Activated CD8-positive, alpha-beta T cell treated with anti-CD3 and anti-CD28 coated beads for 36 hours (primary cell): ENCODE measurements at regions not wholly inside any gene's neighbourhood (a gene's known extent, or its start where the extent isn't known, plus 50 kb on each side); places are given as distances from the start of the nearest gene placed in this dataset.

Experiments used
- ATAC-seq: fragments of 200-7000 bp; cut with Tn5 transposase; one replicate; pipeline ENCODE4 v1.10.0; 2021; ENCODE audit warnings: mild to moderate bottlenecking, moderate library complexity
- CTCF ChIA-PET: fragments of 350-600 bp; sonication (Branson Sonifier 250); formaldehyde crosslinking; loops from one replicate; lab custom pipeline; 2021; ENCODE audit warnings: antibody characterized with exemption; lab: Charles Lee
- POLR2A ChIA-PET: fragments of 350-600 bp; sonication (Branson Sonifier 250); formaldehyde crosslinking; loops from one replicate; lab custom pipeline; 2021; ENCODE audit warnings: antibody characterized with exemption; lab: Charles Lee
- DNase-seq: peaks from one replicate; pipeline ENCODE4 v3.0.0-alpha.2; 2020
- H3K27ac Mint-ChIP-seq: one replicate; pipeline ENCODE4 v1.8.0; 2021; ENCODE audit warnings: mild to moderate bottlenecking, mixed read lengths
- H3K27me3 Mint-ChIP-seq: one replicate; pipeline ENCODE4 v1.8.0; 2021; ENCODE audit warnings: mixed read lengths
- H3K36me3 Mint-ChIP-seq: one replicate; pipeline ENCODE4 v1.8.0; 2021; ENCODE audit warnings: low read depth, mixed read lengths
- H3K4me1 Mint-ChIP-seq: one replicate; pipeline ENCODE4 v1.8.0; 2021; ENCODE audit warnings: low read depth, mixed read lengths
- H3K4me3 Mint-ChIP-seq: one replicate; pipeline ENCODE4 v1.8.0; 2021; ENCODE audit warnings: mild to moderate bottlenecking, moderate library complexity, mixed read lengths
- H3K9me3 Mint-ChIP-seq: one replicate; pipeline ENCODE4 v1.8.0; 2021; ENCODE audit warnings: mixed read lengths
- CTCF ChIP-seq: fragments of 200-600 bp; IDR thresholded peaks from one replicate; pipeline ENCODE4 v1.8.0; 2022; ENCODE audit warnings: antibody characterized with exemption, mild to moderate bottlenecking
- intact Hi-C: fragments of 100-400 bp; cut with micrococcal nuclease; formaldehyde crosslinking; loops from one replicate; pipeline ENCODE4 v1.10.0; 2022

DNA sequence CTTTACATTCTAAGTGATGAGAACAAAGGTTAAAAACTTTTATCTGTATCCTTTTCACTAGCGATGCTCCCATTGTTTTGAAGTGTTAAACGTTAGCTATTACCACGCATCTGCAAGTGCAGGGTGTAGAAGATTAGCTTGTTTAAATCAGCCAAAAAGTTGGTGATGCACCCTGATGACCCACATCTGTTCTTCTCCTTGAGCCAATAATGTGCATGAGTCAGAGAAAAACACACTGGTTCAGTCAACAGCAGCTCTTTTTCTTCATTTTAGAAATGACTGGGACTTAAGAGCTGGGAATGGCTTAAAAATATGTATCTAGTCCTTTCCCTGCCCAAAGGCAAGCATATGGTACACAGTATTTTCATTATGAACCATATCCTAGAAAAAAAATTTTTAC lies 323.5 kb upstream of the PDE3A start:
- ChIA-PET POLR2A (no interaction called here), CTCF (no interaction called here)
- ATAC-seq = no peak
- Mint-ChIP-seq H3K9me3 (no peaks in the 10 kb centered on the region), H3K27me3 (no peaks in the 10 kb centered on the region), H3K36me3 (no peaks in the 10 kb centered on the region), H3K27ac (no peak overlapping the region), H3K4me3 (no peak overlapping the region), H3K4me1 (no peaks in the 10 kb centered on the region)
- intact Hi-C loops = no loop called here
- DNase-seq = no peak
- TF ChIP-seq CTCF = no peak

- H3K36me3 Mint-ChIP-seq = no peaks in the 10 kb centered on the region
- ChIA-PET POLR2A (no interaction called here), CTCF (no interaction called here)
- no peak overlapping the region for H3K4me3 Mint-ChIP-seq
- no peaks in the 10 kb centered on the region for H3K9me3 Mint-ChIP-seq
- intact Hi-C loops = no loop called here
- no peak overlapping the region for H3K27ac Mint-ChIP-seq
- DNase-seq (no peak), ATAC-seq (no peak)
- no peak for TF ChIP-seq CTCF
- no peaks in the 10 kb centered on the region for H3K27me3 Mint-ChIP-seq
- no peaks in the 10 kb centered on the region for H3K4me1 Mint-ChIP-seq
Observed at GRCh38 chr12:20047901-20048300, 320.4 kb upstream of the PDE3A start.

- DNase-seq (no peak), ATAC-seq (no peak)
- Mint-ChIP-seq H3K4me3 (no peak overlapping the region), H3K27me3 (peaks cover 1% of the 10 kb centered on the region), H3K36me3 (no peaks in the 10 kb centered on the region), H3K27ac (no peak overlapping the region), H3K4me1 (no peaks in the 10 kb centered on the region), H3K9me3 (no peaks in the 10 kb centered on the region)
- CTCF ChIA-PET = no interaction called here
- TF ChIP-seq CTCF = no peak
- intact Hi-C loops = no loop called here
- POLR2A ChIA-PET = no interaction called here
Observed at GRCh38 chr12:20050221-20050620, 318.1 kb upstream of the PDE3A start.

- ChIA-PET CTCF (no interaction called here), POLR2A (no interaction called here)
- no peak overlapping the region for H3K4me3 Mint-ChIP-seq
- H3K27ac Mint-ChIP-seq = no peak overlapping the region
- DNase-seq (no peak), ATAC-seq (no peak)
- H3K36me3 Mint-ChIP-seq = no peaks in the 10 kb centered on the region
- no peak for TF ChIP-seq CTCF
- peaks cover 1% of the 10 kb centered on the region for H3K27me3 Mint-ChIP-seq
- H3K9me3 Mint-ChIP-seq = no peaks in the 10 kb centered on the region
- intact Hi-C loops = no loop called here
- no peaks in the 10 kb centered on the region for H3K4me1 Mint-ChIP-seq
Observed at GRCh38 chr12:20053782-20054181, 314.6 kb upstream of the PDE3A start.

GRCh38 chr12:20055856-20056255 lies 312.5 kb upstream of the PDE3A start:
- intact Hi-C loops = no loop called here
- no peak overlapping the region for H3K4me3 Mint-ChIP-seq
- H3K27ac Mint-ChIP-seq = no peak overlapping the region
- CTCF ChIA-PET = no interaction called here
- H3K27me3 Mint-ChIP-seq = peaks cover 1% of the 10 kb centered on the region
- H3K4me1 Mint-ChIP-seq = no peaks in the 10 kb centered on the region
- no peak for TF ChIP-seq CTCF
- DNase-seq (no peak), ATAC-seq (no peak)
- H3K9me3 Mint-ChIP-seq = no peaks in the 10 kb centered on the region
- POLR2A ChIA-PET = no interaction called here
- no peaks in the 10 kb centered on the region for H3K36me3 Mint-ChIP-seq
